Nephron (organoid): ENCODE measurements at regions not wholly inside any gene's neighbourhood (a gene's known extent, or its start where the extent isn't known, plus 50 kb on each side); places are given as distances from the start of the nearest gene placed in this dataset.

Source experiments
- H3K27ac Mint-ChIP-seq, 3 experiments: 2 replicates each; pipeline ENCODE4 v1.8.0; 2020; ENCODE audit warnings: mixed read lengths in 3 of 3, mild to moderate bottlenecking in 2 of 3, moderate library complexity in 1 of 3
- H3K27me3 Mint-ChIP-seq: 2 replicates; pipeline ENCODE4 v1.8.0; 2021; ENCODE audit warnings: low read depth, mild to moderate bottlenecking, moderate library complexity, mixed read lengths
- H3K36me3 Mint-ChIP-seq: 2 replicates; pipeline ENCODE4 v1.8.0; 2020; ENCODE audit warnings: low read depth, mixed read lengths
- H3K4me1 Mint-ChIP-seq: 2 replicates; pipeline ENCODE4 v1.8.0; 2020; ENCODE audit warnings: mixed read lengths
- H3K4me3 Mint-ChIP-seq, 3 experiments: 2 replicates each; pipeline ENCODE4 v1.8.0; 2020; ENCODE audit warnings: mild to moderate bottlenecking in 3 of 3, mixed read lengths in 3 of 3, moderate library complexity in 2 of 3
- H3K9me3 Mint-ChIP-seq: 2 replicates; pipeline ENCODE4 v1.8.0; 2020; ENCODE audit warnings: mixed read lengths
- TF ChIP-seq, protein P1 (sequence below), 3 experiments: fragments of 200-600 bp; sonication (generic); IDR thresholded peaks; one replicate each; pipeline ENCODE4 v1.5.0; 2021; ENCODE audit warnings: antibody characterized with exemption in 3 of 3; ENCODE audit not compliant: unreplicated experiment in 3 of 3

DNA sequence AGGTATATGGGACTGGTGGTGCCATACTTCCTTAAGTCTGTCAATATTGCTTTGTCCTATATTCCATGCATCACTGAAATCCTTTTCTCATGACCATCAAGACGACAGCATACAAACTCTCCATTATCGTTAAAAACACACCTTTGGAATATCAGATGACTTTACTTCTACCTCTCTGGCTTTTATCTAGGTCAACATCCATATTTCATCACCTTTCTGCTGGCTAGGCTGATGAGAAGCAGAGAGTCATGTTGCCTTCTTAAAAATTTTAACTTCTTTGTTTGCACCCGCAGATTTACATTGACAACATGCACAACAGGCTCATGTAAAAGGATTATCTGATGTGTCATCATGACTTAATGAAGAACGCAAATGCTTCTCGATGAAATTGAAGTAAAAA is 771.4 kb downstream of the OLFM4 start:
- TF ChIP-seq, protein P1, sequence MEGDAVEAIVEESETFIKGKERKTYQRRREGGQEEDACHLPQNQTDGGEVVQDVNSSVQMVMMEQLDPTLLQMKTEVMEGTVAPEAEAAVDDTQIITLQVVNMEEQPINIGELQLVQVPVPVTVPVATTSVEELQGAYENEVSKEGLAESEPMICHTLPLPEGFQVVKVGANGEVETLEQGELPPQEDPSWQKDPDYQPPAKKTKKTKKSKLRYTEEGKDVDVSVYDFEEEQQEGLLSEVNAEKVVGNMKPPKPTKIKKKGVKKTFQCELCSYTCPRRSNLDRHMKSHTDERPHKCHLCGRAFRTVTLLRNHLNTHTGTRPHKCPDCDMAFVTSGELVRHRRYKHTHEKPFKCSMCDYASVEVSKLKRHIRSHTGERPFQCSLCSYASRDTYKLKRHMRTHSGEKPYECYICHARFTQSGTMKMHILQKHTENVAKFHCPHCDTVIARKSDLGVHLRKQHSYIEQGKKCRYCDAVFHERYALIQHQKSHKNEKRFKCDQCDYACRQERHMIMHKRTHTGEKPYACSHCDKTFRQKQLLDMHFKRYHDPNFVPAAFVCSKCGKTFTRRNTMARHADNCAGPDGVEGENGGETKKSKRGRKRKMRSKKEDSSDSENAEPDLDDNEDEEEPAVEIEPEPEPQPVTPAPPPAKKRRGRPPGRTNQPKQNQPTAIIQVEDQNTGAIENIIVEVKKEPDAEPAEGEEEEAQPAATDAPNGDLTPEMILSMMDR (IDR thresholded peaks at IDR 0.05; ENCODE audit: unreplicated experiment in 3 of 3): no peak
- no peaks in the 10 kb centered on the region for H3K36me3 Mint-ChIP-seq
- H3K27me3 Mint-ChIP-seq: no peaks in the 10 kb centered on the region
- H3K9me3 Mint-ChIP-seq: no peaks in the 10 kb centered on the region
- H3K4me1 Mint-ChIP-seq: no peaks in the 10 kb centered on the region
- H3K4me3 Mint-ChIP-seq: no peak overlapping the region
- no peak overlapping the region for H3K27ac Mint-ChIP-seq

DNA sequence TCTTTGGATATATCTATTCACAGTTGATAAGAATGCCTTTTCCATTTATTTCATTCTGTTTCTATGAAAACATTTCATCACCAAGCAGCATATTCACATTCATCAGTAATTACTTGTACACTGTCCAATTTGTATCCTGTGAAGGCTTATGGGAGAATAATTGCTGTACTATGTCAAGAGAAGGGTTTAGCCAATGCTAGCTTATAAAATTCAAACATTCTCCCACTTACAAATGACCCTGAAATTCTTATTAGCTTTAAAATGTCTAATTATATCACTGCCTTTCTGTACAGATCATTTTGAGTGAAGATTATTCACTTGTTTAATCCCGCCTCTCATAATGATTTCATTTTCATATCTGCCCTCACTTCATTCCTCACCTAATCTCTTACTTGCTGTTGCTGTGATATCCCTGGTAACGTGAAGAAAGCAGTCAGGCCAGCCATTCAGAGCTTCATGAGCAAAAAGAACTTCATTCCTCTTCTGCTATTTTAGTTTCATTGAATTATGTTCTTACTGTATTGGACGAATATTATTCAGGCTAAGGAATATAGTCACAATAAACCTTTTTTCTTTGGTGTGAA is 778.7 kb downstream of the OLFM4 start:
- Mint-ChIP-seq H3K27me3 (no peaks in the 10 kb centered on the region), H3K36me3 (no peaks in the 10 kb centered on the region)
- TF ChIP-seq, protein P1 (IDR thresholded peaks at IDR 0.05; ENCODE audit: unreplicated experiment in 3 of 3): no peak

DNA sequence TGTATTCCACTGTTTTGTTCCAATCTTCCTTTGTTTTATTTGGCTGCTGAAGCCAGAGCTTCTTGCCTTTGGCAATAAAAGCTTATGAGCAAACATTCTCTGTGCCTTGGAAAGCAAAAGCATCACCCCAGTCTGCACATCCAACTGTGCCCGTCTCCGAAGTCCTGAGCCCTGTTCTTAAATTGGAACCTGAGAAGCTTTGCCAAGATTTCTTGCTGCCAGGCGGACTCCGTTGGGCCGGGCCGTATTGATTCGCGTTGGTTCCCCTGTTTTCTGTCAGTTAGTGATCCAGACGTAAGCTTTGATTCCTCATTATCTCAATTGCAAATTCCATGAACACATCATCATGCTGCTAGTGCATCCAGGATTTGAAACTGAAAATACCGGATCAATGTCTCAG is 793.0 kb downstream of the OLFM4 start:
- no peaks in the 10 kb centered on the region for H3K27me3 Mint-ChIP-seq
- H3K9me3 Mint-ChIP-seq: no peaks in the 10 kb centered on the region
- no peak overlapping the region for H3K27ac Mint-ChIP-seq
- TF ChIP-seq, protein P1 (IDR thresholded peaks at IDR 0.05; ENCODE audit: unreplicated experiment in 3 of 3): no peak
- no peaks in the 10 kb centered on the region for H3K36me3 Mint-ChIP-seq
- H3K4me1 Mint-ChIP-seq: peaks cover 9% of the 10 kb centered on the region
- no peak overlapping the region for H3K4me3 Mint-ChIP-seq

More for the DNA sequence above, 778.7 kb downstream of the OLFM4 start:
- Mint-ChIP-seq H3K4me3 (no peak overlapping the region), H3K9me3 (no peaks in the 10 kb centered on the region), H3K4me1 (no peaks in the 10 kb centered on the region), H3K27ac (no peak overlapping the region)

DNA sequence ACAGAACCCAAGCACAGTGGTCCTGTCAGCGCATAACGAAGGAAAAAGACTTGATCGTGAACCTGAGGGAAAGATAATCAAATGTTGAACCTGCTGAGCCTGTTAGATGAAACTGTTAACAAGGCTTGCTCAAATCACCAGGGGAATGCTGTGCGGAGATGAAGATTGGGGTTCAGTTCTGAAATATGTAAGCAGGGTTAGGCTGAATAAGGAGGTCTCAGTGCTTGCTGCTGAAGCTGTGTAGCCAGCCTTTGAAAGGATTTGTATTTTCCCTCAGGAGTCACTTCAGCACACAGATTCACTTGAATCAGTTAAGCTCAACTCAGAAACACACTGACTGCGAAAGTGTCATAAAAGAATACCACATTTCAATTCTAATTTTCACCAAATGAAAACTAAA is 793.5 kb downstream of the OLFM4 start:
- Mint-ChIP-seq H3K27ac (no peak overlapping the region), H3K27me3 (no peaks in the 10 kb centered on the region), H3K36me3 (no peaks in the 10 kb centered on the region), H3K4me3 (no peak overlapping the region), H3K4me1 (peaks cover 9% of the 10 kb centered on the region), H3K9me3 (no peaks in the 10 kb centered on the region)
- TF ChIP-seq, protein P1 (IDR thresholded peaks at IDR 0.05; ENCODE audit: unreplicated experiment in 3 of 3): no peak

DNA sequence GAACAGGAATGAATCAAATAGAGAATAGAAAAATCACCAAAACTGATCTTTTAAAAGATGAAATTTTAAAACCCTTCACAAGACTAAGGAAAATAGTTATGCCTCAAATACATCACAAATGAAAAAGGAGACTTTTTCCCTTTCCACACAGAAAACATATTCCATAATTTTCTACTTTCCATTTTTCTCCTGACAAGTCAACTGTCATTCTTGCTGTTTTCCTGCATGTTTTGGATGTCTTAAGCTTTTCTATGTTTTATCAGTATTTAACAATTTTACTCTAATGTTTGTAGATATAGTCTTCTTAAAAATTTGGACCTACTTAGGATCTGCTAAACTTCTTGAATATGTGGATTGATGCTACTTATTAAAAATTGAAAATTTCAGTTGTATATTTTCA is 810.8 kb downstream of the OLFM4 start:
- H3K27ac Mint-ChIP-seq: no peak overlapping the region

More for the DNA sequence above, 810.8 kb downstream of the OLFM4 start:
- Mint-ChIP-seq H3K9me3 (peaks cover 10% of the 10 kb centered on the region), H3K27me3 (no peaks in the 10 kb centered on the region), H3K4me3 (no peak overlapping the region), H3K36me3 (no peaks in the 10 kb centered on the region), H3K4me1 (no peaks in the 10 kb centered on the region)
- TF ChIP-seq, protein P1 (IDR thresholded peaks at IDR 0.05; ENCODE audit: unreplicated experiment in 3 of 3): no peak
